ENCODE measurements at regions not wholly inside any gene's neighbourhood (a gene's known extent, or its start where the extent isn't known, plus 50 kb on each side); places are given as distances from the start of the nearest gene placed in this dataset.
"Not testable (repeated sequence)": the region's sequence is repeated elsewhere in the genome, so short reads cannot be mapped to it uniquely, and the experiment has no call there.

DNA sequence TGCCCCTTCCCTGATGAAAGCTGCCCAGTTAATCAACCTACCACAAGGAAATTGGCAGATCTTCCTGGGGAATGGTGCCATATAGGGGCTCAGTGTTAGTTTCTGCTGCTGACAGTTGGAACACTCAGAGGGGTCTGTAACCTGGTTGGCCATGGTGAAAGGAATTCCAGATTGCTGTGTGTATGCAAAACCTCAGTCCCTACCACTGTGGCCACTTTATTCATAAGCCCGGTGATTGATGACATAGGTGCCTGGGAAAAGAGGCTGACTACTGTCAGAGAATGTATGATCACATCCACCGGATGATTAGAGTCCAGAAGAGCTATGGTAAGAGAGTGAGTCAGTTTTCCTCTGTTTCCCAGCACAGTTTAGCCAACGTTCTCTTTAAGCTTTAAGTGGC, 363.9 kb upstream of the NPAP1 start:
- DNase-seq (ENCODE audit: low spot score) = not testable (repeated sequence)

DNA sequence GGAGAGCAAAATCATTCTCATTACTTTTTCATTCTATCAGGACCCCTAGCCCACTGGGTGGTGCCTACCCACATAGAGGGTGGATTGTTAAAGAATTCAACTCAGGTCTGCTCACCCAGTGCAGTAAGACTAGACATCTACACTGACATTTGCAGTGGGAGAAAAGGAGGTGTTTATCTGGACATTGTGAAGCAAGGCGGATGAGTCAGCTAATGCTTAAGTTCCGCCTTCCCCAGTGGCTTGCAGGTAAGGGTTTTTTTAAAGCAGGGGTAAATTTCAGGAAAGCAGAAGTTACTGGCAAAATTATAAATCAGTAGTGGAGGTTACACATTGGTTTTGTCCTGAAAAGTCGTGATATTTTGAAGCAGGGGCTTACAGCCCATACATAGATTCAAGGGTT, 359.2 kb upstream of the NPAP1 start:
- DNase-seq (ENCODE audit: low spot score) = not testable (repeated sequence)

DNA sequence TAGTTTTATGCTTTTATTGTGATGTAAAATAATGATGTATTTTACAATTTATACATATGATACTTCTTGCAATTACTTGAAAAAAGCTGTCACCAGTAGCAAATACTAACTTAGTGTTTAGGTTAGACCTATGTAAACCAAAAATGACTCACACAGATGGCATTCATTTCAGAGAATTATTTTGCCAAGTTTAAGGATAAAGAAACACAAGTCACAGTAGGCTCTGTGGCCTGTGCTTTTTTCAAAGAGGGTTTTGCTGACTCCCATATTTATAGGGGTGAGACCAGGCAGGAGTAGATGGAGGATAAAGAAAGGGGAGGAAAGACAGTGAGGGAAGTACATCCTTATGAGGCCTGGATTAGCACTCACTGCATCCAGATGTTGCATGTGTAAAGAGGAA, 356.6 kb upstream of the NPAP1 start:
- DNase-seq (ENCODE audit: low spot score) = no peak

DNA sequence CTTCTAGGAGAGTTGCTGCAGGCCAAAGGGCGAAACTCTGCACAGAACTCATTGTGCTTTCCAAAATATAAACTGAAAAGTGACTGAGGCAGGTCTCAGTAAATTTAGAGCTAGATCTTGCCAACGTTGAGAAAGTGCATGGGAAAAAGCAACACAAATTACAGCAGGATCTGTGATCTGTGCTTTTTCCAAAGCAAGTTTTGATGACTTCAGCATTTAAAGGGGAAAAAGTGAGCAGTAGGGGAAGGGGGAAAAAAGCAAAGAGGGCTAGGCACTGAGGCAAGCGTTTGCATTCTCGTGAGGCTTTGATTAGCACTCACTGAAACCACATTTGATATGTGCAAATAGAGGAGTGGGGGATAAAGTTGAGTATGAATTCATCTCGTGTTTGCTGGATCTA, 351.5 kb upstream of the NPAP1 start:
- not testable (repeated sequence) for DNase-seq (ENCODE audit: low spot score)

DNA sequence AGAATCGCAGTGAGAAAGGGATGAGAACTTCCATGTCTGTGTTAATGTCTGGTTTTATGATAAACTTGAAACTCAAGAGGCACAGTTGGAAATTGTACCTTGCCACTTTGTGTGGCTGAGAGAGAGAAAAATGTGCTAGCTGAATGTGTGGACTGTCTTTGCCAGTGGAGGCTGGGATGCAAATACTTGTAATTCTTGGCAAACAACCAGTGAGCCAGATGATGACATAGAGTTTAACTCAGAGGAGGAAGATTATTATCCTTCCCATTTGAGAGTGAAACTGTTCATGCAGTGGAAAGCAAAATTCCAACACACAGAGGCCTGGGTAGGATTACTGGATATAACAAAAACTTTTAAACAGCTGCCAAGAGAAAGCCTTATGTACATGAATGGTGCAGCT, 349.1 kb upstream of the NPAP1 start:
- DNase-seq (ENCODE audit: low spot score) = not testable (repeated sequence)

DNA sequence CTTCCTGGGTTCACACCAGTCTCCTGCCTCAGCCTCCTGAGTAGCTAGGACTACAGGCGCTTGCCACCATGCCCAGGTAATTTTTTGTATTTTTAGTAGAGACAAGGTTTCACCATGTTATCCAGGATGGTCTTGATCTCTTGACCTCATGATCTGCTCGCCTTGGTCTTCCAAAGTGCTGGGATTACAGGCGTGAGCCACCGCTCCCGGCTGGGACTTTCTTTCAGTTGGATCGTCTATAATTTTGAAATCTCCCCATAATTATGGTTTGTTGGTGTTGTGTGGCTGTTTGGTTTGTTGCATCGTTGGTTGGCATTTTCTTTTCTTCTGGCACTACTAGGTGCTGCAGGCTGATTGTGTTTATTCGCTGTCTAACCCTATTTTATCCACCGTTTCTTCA, 343.6 kb upstream of the NPAP1 start:
- DNase-seq (ENCODE audit: low spot score) = not testable (repeated sequence)

DNA sequence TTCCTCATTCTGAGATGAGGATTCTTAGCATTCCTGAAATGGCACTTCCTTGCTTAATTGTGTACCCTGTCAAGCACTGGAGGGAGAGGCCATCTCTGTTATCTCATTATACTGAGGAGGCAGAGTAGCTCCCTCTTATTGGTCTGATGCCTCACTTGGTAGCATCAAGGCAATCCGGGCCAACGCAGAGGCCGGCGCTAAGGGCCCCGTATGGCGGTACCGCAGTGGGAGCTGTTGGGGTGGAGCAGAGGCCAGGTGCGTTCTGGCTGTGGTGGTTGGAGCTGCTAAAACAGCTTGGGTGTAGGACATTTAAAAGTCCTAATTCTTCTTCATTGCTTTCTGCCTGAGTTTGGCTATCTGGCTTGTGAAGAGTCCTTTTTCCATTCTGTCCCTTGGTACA, 333.7 kb upstream of the NPAP1 start:
- DNase-seq (ENCODE audit: low spot score) = not testable (repeated sequence)

DNA sequence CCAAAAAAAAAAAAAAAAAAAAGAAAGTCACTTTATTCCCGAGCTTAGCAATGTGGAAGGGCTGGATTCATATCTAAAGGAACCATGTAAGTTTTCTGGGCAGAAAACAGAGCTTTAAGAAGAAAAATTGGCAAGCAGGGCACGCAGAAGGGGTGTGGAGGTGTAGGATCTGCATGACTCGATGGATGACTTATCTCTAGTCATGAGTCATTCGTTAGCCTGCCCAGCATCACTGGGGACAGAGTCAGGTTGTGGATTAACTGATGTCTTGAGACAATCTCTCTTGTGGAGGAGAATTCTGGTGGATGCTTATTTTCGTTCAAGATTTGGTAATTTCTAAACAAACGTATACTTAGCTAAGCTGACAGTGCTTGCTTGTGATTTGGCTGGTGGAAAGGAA, 322.8 kb upstream of the NPAP1 start:
- DNase-seq (ENCODE audit: low spot score) = not testable (repeated sequence)

DNA sequence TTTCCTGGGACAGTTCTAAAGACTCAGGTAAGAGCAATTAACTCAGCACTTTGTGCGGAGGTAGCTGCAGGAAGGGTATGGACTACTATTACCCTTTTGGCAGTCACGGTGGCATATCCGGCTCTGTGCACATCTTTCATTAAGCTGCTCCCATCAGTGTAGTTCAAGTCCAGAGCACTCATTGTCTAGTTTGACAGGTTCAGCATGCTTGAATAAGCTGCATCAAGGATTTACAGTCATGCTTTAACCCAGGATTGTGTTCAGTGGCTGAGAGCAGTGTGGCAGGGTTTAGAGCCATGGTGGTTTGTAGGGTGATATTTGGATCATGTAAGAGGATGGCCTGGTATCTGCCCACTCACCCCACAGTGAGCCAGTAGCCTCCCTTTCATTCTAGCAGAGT, 294.5 kb upstream of the NPAP1 start:
- DNase-seq (ENCODE audit: low spot score) = not testable (repeated sequence)

DNA sequence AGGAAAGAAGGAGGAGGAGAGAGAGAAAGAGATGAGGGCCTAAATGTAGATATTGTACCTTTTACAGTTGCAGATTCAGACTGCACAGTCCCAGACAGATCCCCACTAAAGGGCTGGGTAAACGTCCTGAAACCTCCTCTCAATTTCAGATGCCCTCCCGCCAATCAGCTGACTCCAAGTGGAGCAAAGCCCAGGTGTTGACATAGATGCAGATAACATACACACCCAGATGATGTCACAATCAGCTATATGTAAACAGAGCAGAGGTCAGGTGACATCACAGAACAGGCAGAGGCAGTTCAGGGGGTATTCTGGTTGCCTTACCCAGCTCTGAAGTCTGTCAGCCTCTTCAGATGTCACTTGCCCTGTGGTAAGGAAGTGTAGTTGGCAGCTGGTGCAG, 290.3 kb upstream of the NPAP1 start:
- DNase-seq (ENCODE audit: low spot score) = not testable (repeated sequence)

DNA sequence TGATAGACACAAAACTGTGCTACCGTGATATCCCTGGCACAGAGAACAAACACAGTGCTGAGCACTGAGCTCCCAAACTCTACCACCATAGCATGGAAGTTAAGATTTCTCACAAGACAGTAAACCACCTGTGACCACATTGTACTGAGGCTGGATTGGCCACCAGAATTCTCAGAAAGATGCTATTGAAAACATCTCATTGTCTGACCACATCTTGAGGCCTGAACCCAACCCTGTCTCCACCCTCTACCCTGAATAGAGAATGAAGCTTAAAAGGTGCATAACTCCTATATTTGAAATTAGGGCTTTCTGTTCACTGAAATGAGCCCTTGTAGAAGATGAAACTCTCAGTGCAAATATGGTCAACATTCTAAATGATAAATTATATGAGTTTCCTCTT, 281.3 kb upstream of the NPAP1 start:
- DNase-seq (ENCODE audit: low spot score) = no peak

DNA sequence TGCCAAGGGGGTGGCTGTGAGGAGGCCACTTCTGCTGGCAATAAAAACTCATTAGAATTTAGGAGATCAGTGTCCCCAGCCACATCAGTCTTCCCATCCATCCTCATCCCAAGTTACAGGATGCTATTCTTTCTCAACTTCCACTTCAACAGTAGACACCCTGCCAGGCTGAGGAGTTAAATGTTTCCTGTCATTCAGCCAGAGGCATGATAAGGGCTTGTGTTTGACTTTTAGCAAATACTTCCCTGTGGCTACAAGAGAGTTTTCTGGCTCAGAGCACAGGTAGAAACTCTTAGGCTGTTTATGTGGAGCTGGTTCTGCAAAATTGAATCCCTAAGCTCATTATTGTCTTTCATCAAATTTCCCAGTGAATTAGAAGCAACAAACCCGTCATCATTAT, 262.9 kb upstream of the NPAP1 start:
- not testable (repeated sequence) for DNase-seq (ENCODE audit: low spot score)

DNA sequence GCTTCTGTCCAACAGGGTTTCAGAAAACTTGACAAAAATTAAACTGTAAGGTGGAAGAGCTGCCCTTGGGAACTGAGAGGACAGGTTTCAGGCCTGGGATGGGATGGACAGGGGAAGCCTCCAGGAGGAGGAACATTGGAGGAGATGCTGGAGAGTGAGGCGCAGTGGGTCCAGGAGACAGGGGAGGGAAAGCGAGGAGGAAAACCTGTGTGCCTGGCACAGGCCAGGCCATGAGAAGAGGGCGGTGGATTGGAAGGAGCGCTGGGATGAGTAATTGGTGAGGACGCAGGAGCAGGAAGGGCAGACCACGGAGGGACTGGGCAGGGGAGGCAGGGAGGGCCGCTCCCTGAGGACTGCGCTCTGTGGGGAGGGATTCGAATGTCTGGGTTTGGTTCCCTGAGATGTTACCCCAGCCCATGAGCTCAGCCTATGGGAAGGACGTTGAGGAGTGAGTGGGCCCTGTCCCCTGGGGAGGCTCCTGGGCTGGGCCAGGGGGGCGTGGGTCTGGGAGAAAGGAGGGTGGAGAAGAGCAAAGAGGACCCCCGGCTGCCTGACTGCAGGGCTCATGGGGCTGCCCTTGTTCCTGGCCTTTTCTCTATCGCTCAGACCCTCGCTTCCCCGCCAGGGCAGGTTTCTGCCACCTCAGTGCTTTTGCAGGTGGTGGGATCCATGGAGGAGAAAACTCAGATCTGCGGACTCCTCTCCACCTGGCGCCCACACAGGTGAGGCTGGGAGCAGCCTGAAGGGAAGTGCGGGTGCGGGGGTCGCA, 249.1 kb upstream of the NPAP1 start:
- not testable (repeated sequence) for DNase-seq (ENCODE audit: low spot score)

DNA sequence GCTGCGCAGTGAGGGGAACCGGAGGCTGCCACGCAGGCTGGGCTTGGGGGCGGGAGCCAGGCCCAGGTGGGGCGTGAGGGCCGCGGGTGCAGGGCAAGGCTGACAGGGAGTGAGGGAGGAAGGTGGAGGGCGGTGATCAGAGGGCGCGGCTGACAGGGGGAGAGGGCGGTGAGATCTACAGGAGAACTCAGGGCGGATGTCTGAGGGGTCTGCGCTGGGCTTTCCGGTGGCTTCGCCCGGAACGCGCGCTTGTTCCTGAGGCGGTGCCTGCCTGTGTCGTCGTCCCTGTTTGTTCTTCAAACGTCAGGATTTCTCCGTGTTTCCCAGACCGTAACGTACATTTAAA, 248.5 kb upstream of the NPAP1 start:
- DNase-seq (ENCODE audit: low spot score) = not testable (repeated sequence)

DNA sequence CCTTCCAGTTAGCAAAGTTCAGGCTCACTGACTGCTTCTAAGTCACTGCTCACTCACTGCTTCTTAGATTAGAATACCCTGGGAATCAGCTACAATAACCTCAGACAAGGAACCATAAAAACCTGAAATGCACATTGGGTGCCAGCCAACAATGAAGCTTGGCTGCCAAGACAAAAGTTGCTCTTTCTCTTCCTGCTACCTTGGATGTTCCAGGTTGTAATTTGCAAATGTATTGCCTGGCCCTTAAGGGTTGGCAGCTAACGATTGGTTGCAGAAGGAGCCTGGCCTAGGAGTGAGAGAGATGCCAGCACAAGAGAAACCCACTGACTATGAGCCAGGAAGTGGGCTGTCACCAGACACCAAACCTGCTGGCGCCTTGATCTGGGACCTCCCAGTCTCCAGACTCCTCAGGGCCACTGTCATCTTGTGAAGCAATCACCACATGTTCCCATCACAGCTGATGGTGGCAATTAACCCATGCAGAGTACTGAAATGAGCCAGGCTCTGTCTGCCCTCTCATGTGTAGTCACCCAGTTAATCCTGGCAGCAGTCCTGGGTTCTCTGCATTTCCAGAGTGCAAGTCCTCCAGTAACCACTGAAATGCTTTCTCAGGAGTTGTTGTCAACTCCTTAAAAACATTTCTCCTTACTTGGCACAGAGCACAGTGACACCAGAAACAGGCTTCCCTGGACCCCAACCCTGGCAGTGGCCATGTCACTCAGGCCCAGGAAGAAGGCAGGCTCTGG, 240.3 kb upstream of the NPAP1 start:
- DNase-seq (ENCODE audit: low spot score) = not testable (repeated sequence)

DNA sequence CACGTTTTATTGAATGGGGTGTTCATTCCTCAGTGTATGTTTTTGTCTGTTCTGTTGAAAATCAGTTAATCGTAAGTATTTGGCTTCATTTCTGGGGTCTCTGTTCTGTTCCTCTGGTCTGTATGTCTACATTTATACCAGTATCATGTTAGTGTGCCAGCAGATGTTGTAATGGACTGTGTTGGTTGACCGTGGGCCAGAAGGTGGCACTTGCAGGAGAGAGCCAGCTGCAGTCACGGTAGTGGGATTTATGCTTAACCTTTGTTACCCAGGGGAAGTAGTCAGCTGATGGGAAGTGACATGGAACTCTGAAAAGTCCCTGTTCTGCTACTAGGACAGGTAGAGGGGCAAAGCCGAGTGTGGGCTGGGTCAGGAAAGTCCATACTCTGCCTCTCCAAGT, 238.3 kb upstream of the NPAP1 start:
- not testable (repeated sequence) for DNase-seq (ENCODE audit: low spot score)

DNA sequence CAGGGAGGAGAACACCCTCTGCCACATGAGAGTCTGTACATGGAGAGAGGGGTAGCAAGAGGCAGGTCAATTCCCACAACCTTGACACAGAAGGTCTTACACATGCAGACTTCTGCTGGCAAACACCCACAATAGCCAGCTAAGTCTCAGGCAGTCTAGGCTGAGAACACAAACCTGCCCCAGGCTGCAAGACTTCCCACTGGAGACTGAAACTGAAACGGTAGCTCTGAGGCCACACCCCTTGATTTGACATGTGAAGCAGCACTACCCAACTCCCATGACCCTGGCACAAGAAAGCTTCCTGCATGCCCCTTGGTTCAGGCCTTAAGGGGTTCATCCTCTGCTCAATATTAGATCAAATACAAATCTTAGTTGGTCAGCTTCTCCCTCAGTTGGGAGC, 237.8 kb upstream of the NPAP1 start:
- not testable (repeated sequence) for DNase-seq (ENCODE audit: low spot score)

DNA sequence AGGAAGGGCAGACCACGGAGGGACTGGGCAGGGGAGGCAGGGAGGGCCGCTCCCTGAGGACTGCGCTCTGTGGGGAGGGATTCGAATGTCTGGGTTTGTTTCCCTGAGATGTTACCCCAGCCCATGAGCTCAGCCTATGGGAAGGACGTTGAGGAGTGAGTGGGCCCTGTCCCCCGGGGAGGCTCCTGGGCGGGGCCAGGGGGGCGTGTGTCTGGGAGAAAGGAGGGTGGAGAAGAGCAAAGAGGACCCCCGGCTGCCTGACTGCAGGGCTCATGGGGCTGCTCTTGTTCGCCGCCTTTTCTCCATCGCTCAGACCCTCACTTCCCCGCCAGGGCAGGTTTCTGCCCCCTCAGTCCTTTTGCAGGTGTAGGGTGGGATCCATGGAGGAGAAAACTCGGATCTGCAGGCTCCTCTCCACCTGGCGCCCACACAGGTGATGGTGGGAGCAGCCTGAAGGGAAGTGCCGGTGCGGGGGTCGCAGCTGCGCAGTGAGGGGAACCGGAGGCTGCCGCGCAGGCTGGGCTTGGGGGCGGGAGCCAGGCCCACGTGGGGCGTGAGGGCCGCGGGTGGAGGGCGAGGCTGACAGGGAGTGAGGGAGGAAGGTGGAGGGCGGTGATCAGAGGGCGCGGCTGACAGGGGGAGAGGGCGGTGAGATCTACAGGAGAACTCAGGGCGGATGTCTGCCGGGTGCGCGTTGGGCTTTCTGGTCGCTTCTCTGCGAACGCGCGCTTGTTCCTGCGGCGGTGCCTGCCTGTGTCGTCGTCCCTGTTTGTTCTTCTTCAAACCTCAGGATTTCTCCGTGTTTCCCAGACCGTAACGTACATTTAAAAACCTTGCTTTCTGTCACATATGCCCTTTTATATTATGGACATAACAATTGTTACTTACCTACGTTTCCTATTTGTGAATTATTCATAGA, 198.2 kb upstream of the NPAP1 start:
- DNase-seq (ENCODE audit: low spot score) = not testable (repeated sequence)

DNA sequence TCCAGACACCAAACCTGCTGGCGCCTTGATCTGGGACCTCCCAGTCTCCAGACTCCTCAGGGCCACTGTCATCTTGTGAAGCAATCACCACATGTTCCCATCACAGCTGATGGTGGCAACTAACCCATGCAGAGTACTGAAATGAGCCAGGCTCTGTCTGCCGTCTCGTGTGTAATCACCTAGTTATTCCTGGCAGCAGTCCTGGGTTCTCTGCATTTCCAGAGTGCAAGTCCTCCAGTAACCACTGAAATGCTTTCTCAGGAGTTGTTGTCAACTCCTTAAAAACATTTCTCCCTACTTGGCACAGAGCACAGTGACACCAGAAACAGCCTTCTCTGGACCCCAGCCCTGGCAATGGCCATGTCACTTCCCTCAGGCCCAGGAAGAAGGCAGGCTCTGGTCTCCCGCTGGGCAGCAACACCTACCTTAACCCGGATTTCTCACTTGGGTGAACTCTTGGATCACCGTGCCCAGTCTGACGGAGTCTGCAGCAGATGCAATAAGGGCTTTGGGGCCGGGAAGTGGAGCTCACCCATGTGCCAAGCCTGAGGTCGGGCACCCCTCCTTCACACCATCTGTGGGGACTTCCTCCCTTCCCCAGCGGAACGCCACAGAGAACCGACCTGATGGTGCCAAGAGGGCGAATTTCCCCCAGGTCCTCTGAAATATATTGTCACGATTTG, 189.5 kb upstream of the NPAP1 start:
- DNase-seq (ENCODE audit: low spot score) = not testable (repeated sequence)

DNA sequence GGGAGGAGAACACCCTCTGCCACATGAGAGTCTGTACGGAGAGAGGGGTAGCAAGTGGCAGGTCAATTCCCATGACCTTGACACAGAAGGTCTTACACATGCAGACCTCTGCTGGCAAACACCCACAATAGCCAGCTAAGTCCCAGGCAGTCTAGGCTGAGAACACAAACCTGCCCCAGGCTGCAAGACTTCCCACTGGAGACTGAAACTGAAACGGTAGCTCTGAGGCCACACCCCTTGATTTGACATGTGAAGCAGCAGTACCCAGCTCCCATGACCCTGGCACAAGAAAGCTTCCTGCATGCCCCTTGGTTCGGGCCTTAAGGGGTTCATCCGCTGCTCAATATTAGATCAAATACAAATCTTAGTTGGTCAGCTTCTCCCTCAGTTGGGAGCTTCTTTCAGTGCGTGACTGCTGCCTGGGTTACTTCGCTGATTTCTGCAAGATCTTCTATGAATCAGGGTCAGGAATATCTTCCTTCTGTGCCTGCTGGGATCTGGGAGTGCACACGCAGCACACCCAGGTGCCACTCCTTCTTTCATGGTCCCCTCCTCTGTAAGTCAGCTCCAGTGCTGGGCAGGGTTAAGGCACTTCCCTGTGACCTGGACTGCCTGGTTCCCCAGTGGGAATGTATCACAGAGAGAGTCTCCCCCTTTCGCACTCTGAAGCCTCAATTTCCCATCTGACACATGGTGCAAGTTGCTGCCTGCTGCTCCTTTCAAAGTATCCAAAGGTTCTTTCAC, 187.2 kb upstream of the NPAP1 start:
- DNase-seq (ENCODE audit: low spot score) = not testable (repeated sequence)

DNA sequence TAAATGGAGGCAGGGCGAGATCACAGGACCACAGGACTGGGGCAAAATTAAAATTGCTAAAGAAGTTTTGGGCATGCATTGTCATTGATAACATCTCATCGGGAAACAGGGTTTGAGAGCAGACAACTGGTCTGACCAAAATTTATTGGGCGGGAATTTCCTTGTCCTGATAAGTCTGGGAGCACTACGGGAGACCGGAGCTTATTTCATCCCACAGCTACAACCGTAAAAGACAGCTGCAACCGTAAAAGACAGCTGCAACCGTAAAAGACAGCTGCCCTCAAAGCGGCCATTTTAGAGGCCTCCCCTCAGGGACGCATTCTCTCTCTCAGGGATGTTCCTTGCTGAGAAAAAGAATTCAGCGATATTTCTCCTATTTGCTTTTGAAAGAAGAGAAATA, 170.4 kb upstream of the NPAP1 start:
- not testable (repeated sequence) for DNase-seq (ENCODE audit: low spot score)

All from germinal center (tissue), 1 donor.